GM18511 (cell line): ENCODE measurements at regions not wholly inside any gene's neighbourhood (a gene's known extent, or its start where the extent isn't known, plus 50 kb on each side); places are given as distances from the start of the nearest gene placed in this dataset.
A peak's percentile ranks its signal among the peaks of the same experiment; 100 is the strongest.

Experiments used
- ATAC-seq: cut with Tn5 transposase; IDR thresholded peaks from one replicate; pipeline ENCODE4 v1.9.1; 2021; ENCODE audit warnings: mild to moderate bottlenecking, moderate library complexity; ENCODE audit not compliant: unreplicated experiment

- no peak for ATAC-seq
Measured at GRCh38 chr1:105664495-105664894, 1392.0 kb upstream of the PRMT6 start.

DNA sequence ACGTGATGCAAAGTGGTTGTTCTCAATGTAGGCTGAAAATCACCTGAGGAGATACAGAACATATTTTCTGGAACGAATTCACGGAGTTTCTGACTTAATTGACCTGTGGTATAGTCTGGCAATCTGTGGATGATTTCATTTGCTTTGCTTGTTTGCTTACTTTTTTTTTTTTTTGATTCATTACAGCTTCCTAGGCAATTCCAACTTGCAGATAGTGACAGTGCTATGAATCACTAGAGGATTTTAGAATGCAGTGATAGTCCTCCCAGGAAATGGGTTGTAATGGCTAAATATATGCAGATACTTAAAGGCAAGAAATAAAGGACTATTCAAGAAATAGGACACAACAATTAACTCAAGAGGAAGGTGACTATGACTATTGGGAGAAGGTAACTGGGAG is 1378.1 kb upstream of the PRMT6 start:
- ATAC-seq: no peak

GRCh38 chr1:105684714-105685113 is 1371.8 kb upstream of the PRMT6 start:
- no peak for ATAC-seq

DNA sequence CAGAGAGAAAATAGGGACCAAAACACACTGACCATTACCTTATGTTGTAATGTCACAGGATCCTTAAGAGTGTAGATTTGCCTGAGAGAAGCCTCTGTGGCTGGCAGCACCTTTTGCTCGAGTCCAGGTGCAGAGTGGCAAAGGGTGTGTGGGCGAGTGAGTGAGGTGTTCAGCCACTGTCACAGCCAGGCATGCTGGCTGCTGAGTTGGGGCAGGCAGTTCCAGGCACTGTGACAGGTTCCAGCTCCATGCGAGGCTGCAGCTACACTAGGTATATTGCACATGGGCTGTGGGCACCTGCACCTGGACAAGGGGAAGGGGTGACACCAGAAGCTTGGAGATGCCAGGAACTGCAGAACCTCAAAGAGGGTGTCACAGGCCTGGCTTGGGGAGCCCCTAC is 1370.4 kb upstream of the PRMT6 start:
- no peak for ATAC-seq

GRCh38 chr1:105686874-105687690 is 1369.4 kb upstream of the PRMT6 start:
- ATAC-seq: no peak

DNA sequence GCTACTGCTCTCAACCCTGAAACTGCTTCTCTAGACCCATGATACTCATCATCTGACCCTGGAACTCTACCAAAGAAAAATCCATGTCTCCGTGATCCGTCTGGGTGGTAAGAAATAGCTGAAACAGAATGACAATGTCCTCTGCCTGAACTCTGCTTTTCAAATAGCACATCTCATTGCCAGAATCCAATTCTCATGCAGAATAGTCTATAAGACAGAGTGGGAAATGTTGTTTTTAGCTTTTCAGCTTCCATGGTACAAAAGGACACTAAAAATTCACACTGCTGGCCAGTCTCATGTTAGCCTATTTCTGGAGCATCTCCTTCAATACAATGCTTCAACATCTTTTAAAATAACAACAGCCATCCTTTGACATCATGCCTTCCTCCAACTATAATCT is 1355.8 kb upstream of the PRMT6 start:
- ATAC-seq: no peak

DNA sequence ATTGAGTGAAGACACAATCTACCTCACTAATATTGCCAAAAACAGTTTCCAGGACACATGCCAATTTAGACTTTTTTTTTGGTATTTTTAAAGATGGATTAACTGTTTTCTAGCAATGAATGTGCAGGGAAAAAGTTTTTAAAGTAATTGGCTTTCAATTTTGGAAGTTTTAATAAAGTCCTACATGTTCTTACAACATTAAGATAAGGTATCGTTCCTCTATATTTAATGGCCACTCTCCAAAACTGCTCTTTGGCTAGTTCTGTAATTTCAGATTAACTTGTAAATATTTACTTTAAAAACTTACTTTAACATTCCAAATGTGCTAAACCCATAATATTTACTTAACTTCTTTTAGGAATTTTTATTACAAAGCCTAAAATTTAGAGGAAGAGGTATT is 1332.2 kb upstream of the PRMT6 start:
- ATAC-seq: no peak

DNA sequence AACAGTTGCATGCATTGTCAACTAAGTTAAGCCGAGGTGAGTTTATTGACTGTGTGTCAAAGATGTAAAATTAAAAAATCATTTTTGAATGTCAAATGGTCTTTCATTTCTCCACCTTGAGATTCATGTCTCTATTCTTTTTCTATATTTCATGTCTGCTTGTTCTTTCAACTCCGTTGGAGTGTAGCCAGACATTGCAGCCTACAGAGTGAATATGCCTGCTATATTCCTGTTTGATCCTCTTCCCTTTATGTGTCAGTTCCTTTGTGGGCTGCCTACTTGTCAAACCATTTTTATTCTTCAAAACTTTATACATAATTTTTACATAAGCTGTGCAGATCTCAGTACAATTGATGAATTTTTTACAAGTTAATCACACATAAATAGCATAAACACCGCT is 1325.8 kb upstream of the PRMT6 start:
- no peak for ATAC-seq

- no peak for ATAC-seq
Measured at GRCh38 chr1:105736349-105736748, 1320.1 kb upstream of the PRMT6 start.

DNA sequence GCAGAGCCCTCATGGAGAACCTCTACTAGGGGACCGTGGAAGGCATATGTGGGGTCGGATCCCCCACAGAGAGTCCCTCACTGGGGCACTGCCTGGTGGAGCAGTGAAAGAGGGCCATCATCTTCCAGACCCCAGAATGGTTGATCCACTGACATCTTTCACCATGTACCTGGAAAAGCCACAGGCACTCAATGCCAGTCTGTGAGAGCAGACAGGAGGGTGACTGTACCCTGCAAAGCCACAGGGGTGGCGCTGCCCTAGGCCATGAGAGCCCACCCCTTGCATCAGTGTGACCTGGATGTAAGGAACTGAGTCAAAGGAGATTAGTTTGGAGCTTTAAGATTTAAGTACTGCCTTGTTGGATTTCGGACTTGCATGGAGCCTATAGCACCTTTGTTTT is 1276.7 kb upstream of the PRMT6 start:
- no peak for ATAC-seq

GRCh38 chr1:105785021-105785420 is 1271.5 kb upstream of the PRMT6 start:
- ATAC-seq: no peak

DNA sequence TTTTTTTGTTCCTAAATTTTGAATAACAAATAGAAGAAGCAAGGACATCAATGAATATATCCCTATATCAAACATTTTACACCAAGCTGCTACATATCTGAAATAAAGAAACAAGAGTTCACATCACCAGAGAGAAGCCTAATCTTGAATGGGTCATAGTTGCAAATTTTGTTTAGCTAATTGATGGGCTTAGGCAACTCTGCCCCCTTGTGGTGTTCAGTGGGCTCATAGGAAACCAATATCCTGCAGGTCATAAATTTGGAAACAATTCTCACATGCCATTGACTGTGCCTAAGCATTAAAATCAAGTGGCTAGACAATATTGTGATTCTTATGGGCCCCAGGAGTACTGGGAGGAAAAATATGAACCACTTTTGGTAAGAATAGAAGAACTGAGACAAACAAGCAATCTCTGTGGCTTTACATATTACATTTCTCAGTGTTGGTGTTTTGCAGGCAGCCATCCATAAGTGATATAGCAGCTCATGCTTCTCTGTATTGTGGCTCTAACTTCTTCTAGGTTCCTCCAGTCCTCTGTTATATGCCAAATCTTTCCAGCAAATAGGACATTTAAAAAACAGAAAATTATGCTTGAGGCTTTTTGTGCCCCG is 1262.8 kb upstream of the PRMT6 start:
- peak; percentile 62 for ATAC-seq

- no peak for ATAC-seq
Measured at GRCh38 chr1:105795741-105796140, 1260.7 kb upstream of the PRMT6 start.

GRCh38 chr1:105830571-105831146 is 1225.8 kb upstream of the PRMT6 start:
- no peak for ATAC-seq

GRCh38 chr1:105838071-105838470 is 1218.4 kb upstream of the PRMT6 start:
- ATAC-seq: no peak

GRCh38 chr1:105865546-105865945 is 1190.9 kb upstream of the PRMT6 start:
- no peak for ATAC-seq

GRCh38 chr1:105872817-105873216 is 1183.7 kb upstream of the PRMT6 start:
- no peak for ATAC-seq

GRCh38 chr1:105874621-105875020 is 1181.9 kb upstream of the PRMT6 start:
- ATAC-seq: peak; percentile 94

DNA sequence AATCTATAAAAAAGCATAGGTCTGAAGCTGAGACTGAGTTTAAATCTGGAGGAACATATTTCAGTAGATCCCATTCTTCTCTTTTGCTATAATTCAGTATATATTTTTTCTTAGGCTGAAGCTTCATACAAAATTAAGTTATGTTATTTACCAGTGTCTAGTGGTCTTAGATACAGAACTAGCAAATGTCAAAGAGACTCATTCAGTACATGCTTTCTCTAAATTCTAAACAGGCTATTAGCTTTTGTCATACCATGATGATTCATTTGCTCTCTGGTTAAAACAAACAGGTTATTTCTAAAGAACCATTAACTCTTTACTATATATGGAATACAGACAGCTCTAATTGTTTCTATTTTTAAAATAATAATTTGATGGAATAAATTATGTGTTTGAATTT is 1170.2 kb upstream of the PRMT6 start:
- no peak for ATAC-seq

DNA sequence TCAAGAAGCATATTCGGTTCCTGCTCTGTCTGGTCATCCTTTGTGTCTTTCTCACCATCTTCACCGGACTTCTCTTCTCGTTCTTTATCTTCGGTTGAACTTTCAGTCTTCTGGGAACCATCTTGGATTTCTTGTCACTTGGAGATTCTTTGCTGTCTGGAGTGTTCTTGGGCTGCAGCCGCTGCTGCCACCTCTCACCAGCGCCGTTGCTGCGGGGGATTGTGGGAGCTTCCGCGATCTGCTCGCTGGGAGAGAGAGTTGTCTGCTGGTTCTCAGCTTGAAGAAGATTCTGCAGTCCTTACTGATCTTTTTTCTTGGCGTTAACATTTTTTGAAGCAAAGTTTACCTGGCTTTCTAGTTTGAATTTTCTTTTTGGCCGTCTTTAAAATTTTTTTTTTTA is 1165.2 kb upstream of the PRMT6 start:
- no peak for ATAC-seq

DNA sequence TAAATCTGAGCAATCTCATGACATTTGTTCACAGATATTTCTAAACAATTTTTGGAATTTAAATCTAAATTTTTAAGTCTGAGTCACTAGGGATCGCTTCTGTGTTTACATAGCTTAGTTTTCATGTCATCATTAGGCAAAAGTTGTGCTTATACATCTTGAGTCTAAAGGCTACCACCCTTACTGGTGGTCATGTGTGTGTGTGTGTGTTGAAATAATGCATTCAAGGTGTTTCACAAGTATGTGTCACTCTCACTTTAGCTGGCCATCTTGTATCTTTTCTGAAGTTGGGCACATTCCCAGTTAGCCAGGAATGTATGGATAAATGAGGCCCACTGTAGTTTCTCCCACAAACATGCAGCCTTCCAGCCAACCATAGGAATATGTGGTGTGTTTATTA is 1162.5 kb upstream of the PRMT6 start:
- no peak for ATAC-seq

DNA sequence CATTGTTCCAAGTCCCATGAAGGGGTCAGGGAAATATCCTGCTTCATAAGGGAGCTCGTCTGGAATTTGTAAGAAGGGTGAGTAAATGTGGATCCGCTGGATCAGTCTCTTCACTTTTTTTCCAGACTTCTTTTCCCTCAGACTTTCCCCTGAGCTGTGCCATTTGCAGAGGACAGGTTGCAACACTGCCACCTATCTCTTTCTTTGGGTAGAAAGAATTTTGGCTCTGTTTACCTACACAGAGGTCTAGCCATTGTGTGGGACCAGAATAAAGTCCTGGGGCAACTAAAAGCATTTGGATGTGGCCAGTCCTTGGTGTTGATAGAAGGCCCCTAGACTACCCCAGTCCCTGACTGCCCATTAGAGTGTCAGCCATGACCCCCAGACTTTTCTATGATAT is 1146.7 kb upstream of the PRMT6 start:
- ATAC-seq: no peak
